Osteocyte (in vitro differentiated cells): ENCODE measurements at regions not wholly inside any gene's neighbourhood (a gene's known extent, or its start where the extent isn't known, plus 50 kb on each side); places are given as distances from the start of the nearest gene placed in this dataset.

Source experiments
- DNase-seq: peaks from one replicate; pipeline ENCODE4 v3.0.0; 2021; ENCODE audit warnings: mixed read lengths; ENCODE audit not compliant: unreplicated experiment; ENCODE audit errors: extremely low spot score
- H3K27ac Mint-ChIP-seq: one replicate; pipeline ENCODE4 v1.8.0; 2021; ENCODE audit warnings: mild to moderate bottlenecking, mixed read lengths; ENCODE audit not compliant: unreplicated experiment
- H3K27me3 Mint-ChIP-seq: one replicate; pipeline ENCODE4 v1.8.0; 2021; ENCODE audit warnings: mixed read lengths; ENCODE audit not compliant: unreplicated experiment
- H3K36me3 Mint-ChIP-seq: one replicate; pipeline ENCODE4 v1.8.0; 2021; ENCODE audit warnings: mixed read lengths; ENCODE audit not compliant: unreplicated experiment
- H3K4me1 Mint-ChIP-seq: one replicate; pipeline ENCODE4 v1.8.0; 2021; ENCODE audit warnings: mixed read lengths; ENCODE audit not compliant: unreplicated experiment
- H3K4me3 Mint-ChIP-seq: one replicate; pipeline ENCODE4 v1.8.0; 2021; ENCODE audit warnings: mild to moderate bottlenecking, moderate library complexity, mixed read lengths; ENCODE audit not compliant: unreplicated experiment
- H3K9me3 Mint-ChIP-seq: one replicate; pipeline ENCODE4 v1.8.0; 2021; ENCODE audit warnings: mixed read lengths; ENCODE audit not compliant: unreplicated experiment
- CTCF ChIP-seq: fragments of 200-600 bp; sonication (generic); IDR thresholded peaks from 2 replicates; pipeline ENCODE4 v1.5.0; 2021; ENCODE audit warnings: antibody characterized with exemption, mild to moderate bottlenecking, moderate library complexity

GRCh38 chr6:114611696-114612095 is 268.9 kb upstream of the HS3ST5 start:
- no peak for TF ChIP-seq CTCF
- peaks cover 1% of the 10 kb centered on the region for H3K4me1 Mint-ChIP-seq
- no peak for DNase-seq
- H3K27ac Mint-ChIP-seq: no peak overlapping the region
- no peaks in the 10 kb centered on the region for H3K36me3 Mint-ChIP-seq
- no peak overlapping the region for H3K4me3 Mint-ChIP-seq
- no peaks in the 10 kb centered on the region for H3K9me3 Mint-ChIP-seq
- H3K27me3 Mint-ChIP-seq: no peaks in the 10 kb centered on the region

GRCh38 chr6:114608091-114608490 is 265.3 kb upstream of the HS3ST5 start:
- H3K27me3 Mint-ChIP-seq: no peaks in the 10 kb centered on the region
- H3K9me3 Mint-ChIP-seq: no peaks in the 10 kb centered on the region
- no peaks in the 10 kb centered on the region for H3K36me3 Mint-ChIP-seq
- H3K4me3 Mint-ChIP-seq: no peak overlapping the region
- H3K27ac Mint-ChIP-seq: no peak overlapping the region
- H3K4me1 Mint-ChIP-seq: peaks cover 1% of the 10 kb centered on the region
- no peak for DNase-seq
- TF ChIP-seq CTCF: no peak

GRCh38 chr6:114605656-114606055 is 262.8 kb upstream of the HS3ST5 start:
- Mint-ChIP-seq H3K27ac (no peak overlapping the region), H3K4me1 (no peaks in the 10 kb centered on the region), H3K36me3 (no peaks in the 10 kb centered on the region), H3K27me3 (no peaks in the 10 kb centered on the region), H3K9me3 (no peaks in the 10 kb centered on the region), H3K4me3 (no peak overlapping the region)
- TF ChIP-seq CTCF: no peak
- DNase-seq: no peak

GRCh38 chr6:114600381-114600780 is 257.6 kb upstream of the HS3ST5 start:
- no peaks in the 10 kb centered on the region for H3K36me3 Mint-ChIP-seq
- TF ChIP-seq CTCF: no peak
- no peak overlapping the region for H3K4me3 Mint-ChIP-seq
- H3K27ac Mint-ChIP-seq: no peak overlapping the region
- H3K4me1 Mint-ChIP-seq: no peaks in the 10 kb centered on the region
- no peaks in the 10 kb centered on the region for H3K9me3 Mint-ChIP-seq
- no peaks in the 10 kb centered on the region for H3K27me3 Mint-ChIP-seq
- no peak for DNase-seq

GRCh38 chr6:114595591-114595990 is 252.8 kb upstream of the HS3ST5 start:
- H3K36me3 Mint-ChIP-seq: no peaks in the 10 kb centered on the region
- no peak overlapping the region for H3K27ac Mint-ChIP-seq
- no peaks in the 10 kb centered on the region for H3K27me3 Mint-ChIP-seq
- no peak overlapping the region for H3K4me3 Mint-ChIP-seq
- DNase-seq: no peak
- no peaks in the 10 kb centered on the region for H3K9me3 Mint-ChIP-seq
- no peak for TF ChIP-seq CTCF
- H3K4me1 Mint-ChIP-seq: no peaks in the 10 kb centered on the region
